ENCODE measurements at regions not wholly inside any gene's neighbourhood (a gene's known extent, or its start where the extent isn't known, plus 50 kb on each side); places are given as distances from the start of the nearest gene placed in this dataset.

GRCh38 chr11:91257667-91258066 is 967.0 kb upstream of the FAT3 start:
- TF ChIP-seq CTCF (IDR thresholded peaks at IDR 0.05), result no peak
- no peaks in the 10 kb centered on the region for H3K4me1 ChIP-seq
- no peak for DNase-seq
- H3K9ac ChIP-seq (ENCODE audit: low read depth in 2 of 2, low read length in 2 of 2), result no peak overlapping the region
- no peak overlapping the region for H3K27ac ChIP-seq
- no peak overlapping the region for H3K4me3 ChIP-seq
- no peaks in the 10 kb centered on the region for H3K36me3 ChIP-seq
- no peaks in the 10 kb centered on the region for H3K27me3 ChIP-seq
- no peaks in the 10 kb centered on the region for H3K9me3 ChIP-seq
- intact Hi-C loops (cut with DNase I), result no loop called here

- Histone ChIP-seq H3K27me3 (no peaks in the 10 kb centered on the region), H3K27ac (no peak overlapping the region), H3K4me1 (no peaks in the 10 kb centered on the region), H3K4me3 (no peak overlapping the region), H3K9ac (ENCODE audit: low read depth in 2 of 2, low read length in 2 of 2) (no peak overlapping the region), H3K36me3 (no peaks in the 10 kb centered on the region), H3K9me3 (no peaks in the 10 kb centered on the region)
- TF ChIP-seq CTCF (IDR thresholded peaks at IDR 0.05), result peak; percentile 38
- peak; percentile 17 for DNase-seq
- intact Hi-C loops (cut with DNase I), result no loop called here
Observed at GRCh38 chr11:91248199-91248807, 976.3 kb upstream of the FAT3 start.

GRCh38 chr11:91247009-91247735 is 977.4 kb upstream of the FAT3 start:
- Histone ChIP-seq H3K36me3 (no peaks in the 10 kb centered on the region), H3K27me3 (no peaks in the 10 kb centered on the region), H3K4me1 (no peaks in the 10 kb centered on the region), H3K9ac (ENCODE audit: low read depth in 2 of 2, low read length in 2 of 2) (no peak overlapping the region), H3K27ac (no peak overlapping the region), H3K9me3 (no peaks in the 10 kb centered on the region), H3K4me3 (no peak overlapping the region)
- no peak for TF ChIP-seq CTCF (IDR thresholded peaks at IDR 0.05)
- no peak for DNase-seq
- intact Hi-C loops (cut with DNase I), result no loop called here

DNA sequence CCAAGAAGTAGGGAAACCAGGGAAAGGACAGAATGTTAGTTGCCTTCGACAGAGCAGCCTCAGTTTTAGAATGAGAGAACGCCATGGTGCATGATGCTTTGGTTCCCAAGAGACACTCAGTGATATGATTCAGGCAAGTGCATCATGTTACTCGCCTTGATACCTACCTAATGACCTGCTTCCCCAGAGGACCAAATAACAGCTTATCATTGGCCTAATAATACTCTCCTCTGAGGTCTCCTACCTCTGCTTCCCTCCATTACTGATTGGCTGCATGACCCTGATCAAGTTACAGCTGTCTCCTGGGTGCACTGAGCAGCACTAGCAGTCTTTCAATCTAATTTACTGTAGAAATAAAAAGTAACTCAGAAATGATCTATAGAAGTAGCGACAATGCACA is 979.7 kb upstream of the FAT3 start:
- intact Hi-C loops (cut with DNase I), result no loop called here
- H3K9me3 ChIP-seq, result no peaks in the 10 kb centered on the region
- TF ChIP-seq CTCF (IDR thresholded peaks at IDR 0.05), result no peak
- no peaks in the 10 kb centered on the region for H3K27me3 ChIP-seq
- no peaks in the 10 kb centered on the region for H3K4me1 ChIP-seq
- H3K4me3 ChIP-seq, result no peak overlapping the region
- H3K27ac ChIP-seq, result no peak overlapping the region
- no peaks in the 10 kb centered on the region for H3K36me3 ChIP-seq
- no peak for DNase-seq
- no peak overlapping the region for H3K9ac ChIP-seq (ENCODE audit: low read depth in 2 of 2, low read length in 2 of 2)

- Histone ChIP-seq H3K4me3 (no peak overlapping the region), H3K27me3 (no peaks in the 10 kb centered on the region), H3K9me3 (no peaks in the 10 kb centered on the region), H3K9ac (ENCODE audit: low read depth in 2 of 2, low read length in 2 of 2) (no peak overlapping the region), H3K4me1 (no peaks in the 10 kb centered on the region), H3K36me3 (no peaks in the 10 kb centered on the region), H3K27ac (no peak overlapping the region)
- no peak for DNase-seq
- no peak for TF ChIP-seq CTCF (IDR thresholded peaks at IDR 0.05)
- intact Hi-C loops (cut with DNase I), result no loop called here
Observed at GRCh38 chr11:91243630-91244029, 981.0 kb upstream of the FAT3 start.
